H1 (cell line): ENCODE measurements at regions not wholly inside any gene's neighbourhood (a gene's known extent, or its start where the extent isn't known, plus 50 kb on each side); places are given as distances from the start of the nearest gene placed in this dataset.

ENCODE experiments used
- CTCF ChIA-PET: fragments of 300-600 bp; sonication (Branson Sonifier 250); formaldehyde crosslinking; loops from one replicate; lab custom pipeline; 2021; ENCODE audit not compliant: partially characterized antibody; lab: Charles Lee
- POLR2A ChIA-PET: fragments of 300-600 bp; sonication (Branson Sonifier 250); formaldehyde crosslinking; loops from one replicate; lab custom pipeline; 2021; ENCODE audit warnings: inconsistent platforms; ENCODE audit not compliant: partially characterized antibody; lab: Charles Lee
- DNase-seq, 2 experiments: peaks; one replicate each; pipeline versions ENCODE4 v3.0.0 to v3.0.0-alpha.2; 2010 to 2022; ENCODE audit warnings: low spot score in 2 of 2, low read depth in 1 of 2, mixed read lengths in 1 of 2
- FAIRE-seq: peaks from 2 replicates; lab custom pipeline; 2011; peaks lifted over from hg19 to GRCh38; lab: Jason Lieb, UNC
- H2AFZ ChIP-seq: 2 replicates; pipeline ENCODE4 v1.8.1; 2012; ENCODE audit warnings: low read length, inconsistent platforms
- H2AK5ac ChIP-seq: 2 replicates; pipeline ENCODE4 v1.6.1; 2013; ENCODE audit warnings: low read depth, low read length
- H2BK120ac ChIP-seq: replicated peaks from 2 replicates; pipeline ENCODE3; 2013; ENCODE audit warnings: low read depth, low read length, inconsistent platforms
- H2BK12ac ChIP-seq: 2 replicates; pipeline ENCODE4 v1.6.1; 2013; ENCODE audit warnings: low read depth, low read length
- H2BK15ac ChIP-seq: 2 replicates; pipeline ENCODE4 v1.6.1; 2013; ENCODE audit warnings: low read length
- H2BK20ac ChIP-seq: 2 replicates; pipeline ENCODE4 v1.6.1; 2013; ENCODE audit warnings: low read length
- H2BK5ac ChIP-seq: 2 replicates; pipeline ENCODE4 v1.6.1; 2013; ENCODE audit warnings: low read depth, low read length
- H3K14ac ChIP-seq: 2 replicates; pipeline ENCODE4 v1.6.1; 2013; ENCODE audit warnings: inconsistent platforms; ENCODE audit not compliant: insufficient read length
- H3K18ac ChIP-seq: 2 replicates; pipeline ENCODE4 v1.6.1; 2013; ENCODE audit warnings: low read length; ENCODE audit errors: extremely low read depth
- H3K23ac ChIP-seq: 2 replicates; pipeline ENCODE4 v1.6.1; 2013; ENCODE audit warnings: inconsistent platforms; ENCODE audit not compliant: insufficient read length
- H3K23me2 ChIP-seq: 2 replicates; pipeline ENCODE4 v1.6.1; 2013; ENCODE audit warnings: low read depth, low read length
- H3K27ac ChIP-seq: 2 replicates; pipeline ENCODE4 v1.6.1; 2011; ENCODE audit warnings: low read depth, low read length, inconsistent platforms
- H3K27me3 ChIP-seq, 4 experiments: replicated peaks in 1 of 4; 1 replicate in 1 of 4; 2 replicates in 3 of 4; pipeline versions ENCODE4 v1.6.1 to v1.8.1; 2011 to 2013; ENCODE audit warnings: low read length in 3 of 4, mild to moderate bottlenecking in 3 of 4, inconsistent platforms in 2 of 4, mixed read lengths in 2 of 4, moderate library complexity in 1 of 4; ENCODE audit not compliant: control insufficient read depth in 3 of 4, insufficient read depth in 3 of 4; ENCODE audit errors: extremely low read depth in 1 of 4
- H3K36me3 ChIP-seq, 4 experiments: 2 replicates each; pipeline versions ENCODE4 v1.6.1 to v1.8.1; 2011 to 2013; ENCODE audit warnings: mild to moderate bottlenecking in 4 of 4, low read length in 3 of 4, moderate library complexity in 2 of 4, control low read depth in 1 of 4, inconsistent platforms in 1 of 4; ENCODE audit not compliant: insufficient read depth in 4 of 4, control insufficient read depth in 2 of 4
- H3K4ac ChIP-seq: replicated peaks from 2 replicates; pipeline ENCODE3; 2013; ENCODE audit warnings: low read length, low read depth, mixed read lengths, inconsistent platforms; ENCODE audit not compliant: insufficient read length
- H3K4me1 ChIP-seq, 4 experiments: replicated peaks in 1 of 4; 1 replicate in 1 of 4; 2 replicates in 3 of 4; pipeline versions ENCODE4 v1.6.1 to v1.8.1; 2011 to 2013; ENCODE audit warnings: low read length in 3 of 4, inconsistent platforms in 2 of 4, mixed read lengths in 1 of 4; ENCODE audit not compliant: insufficient read depth in 4 of 4, control insufficient read depth in 3 of 4
- H3K4me2 ChIP-seq, 2 experiments: 2 replicates each; pipeline versions ENCODE4 v1.6.1 to v1.8.1; 2011 to 2013; ENCODE audit warnings: low read depth in 2 of 2, low read length in 2 of 2, control low read depth in 1 of 2, inconsistent platforms in 1 of 2, mild to moderate bottlenecking in 1 of 2; ENCODE audit not compliant: insufficient read depth in 1 of 2
- H3K4me3 ChIP-seq, 4 experiments: fragments of 200-600, 300-600 bp in 1 of 4; sonication (generic), shearing (Covaris generic), sonication (Bioruptor Twin) in 1 of 4; 2 replicates each; pipeline versions ENCODE4 v1.5.1 to v1.8.1; 2011 to 2016; ENCODE audit warnings: low read length in 4 of 4, low read depth in 3 of 4, control low read depth in 2 of 4, inconsistent platforms in 2 of 4, mild to moderate bottlenecking in 2 of 4, mixed read lengths in 1 of 4, moderate library complexity in 1 of 4; ENCODE audit not compliant: insufficient read depth in 2 of 4; ENCODE audit errors: extremely low read depth in 1 of 4
- H3K56ac ChIP-seq: replicated peaks from 2 replicates; pipeline ENCODE3; 2013; ENCODE audit warnings: low read depth, mild to moderate bottlenecking, mixed read lengths, low read length, inconsistent platforms; ENCODE audit not compliant: insufficient read length
- H3K79me1 ChIP-seq: 2 replicates; pipeline ENCODE4 v1.6.1; 2013; ENCODE audit warnings: low read depth, low read length, control low read depth
- H3K79me2 ChIP-seq, 2 experiments: 2 replicates each; pipeline versions ENCODE4 v1.6.1 to v1.8.1; 2012 to 2013; ENCODE audit warnings: low read length in 2 of 2, mild to moderate bottlenecking in 2 of 2, inconsistent platforms in 1 of 2; ENCODE audit not compliant: insufficient read depth in 2 of 2, control insufficient read depth in 1 of 2
- H3K9ac ChIP-seq, 4 experiments: replicated peaks in 1 of 4; 1 replicate in 1 of 4; 2 replicates in 3 of 4; pipeline versions ENCODE4 v1.6.1 to v1.8.1; 2011 to 2013; ENCODE audit warnings: low read depth in 3 of 4, low read length in 3 of 4, control low read depth in 2 of 4, mild to moderate bottlenecking in 2 of 4, moderate library complexity in 2 of 4, inconsistent platforms in 1 of 4; ENCODE audit errors: extremely low read depth in 1 of 4
- H3K9me3 ChIP-seq, 2 experiments: 2 replicates each; pipeline versions ENCODE4 v1.6.1 to v1.8.1; 2012 to 2013; ENCODE audit warnings: mild to moderate bottlenecking in 2 of 2, moderate library complexity in 2 of 2, control low read depth in 1 of 2, inconsistent platforms in 1 of 2, low read depth in 1 of 2, low read length in 1 of 2, mixed read lengths in 1 of 2; ENCODE audit not compliant: insufficient read depth in 2 of 2
- H4K20me1 ChIP-seq, 2 experiments: replicated peaks in 1 of 2; 2 replicates each; pipeline versions ENCODE3 to v1.8.1; 2011 to 2013; ENCODE audit warnings: inconsistent platforms in 2 of 2, low read length in 2 of 2, mild to moderate bottlenecking in 1 of 2; ENCODE audit not compliant: insufficient read depth in 2 of 2, control insufficient read depth in 1 of 2
- H4K5ac ChIP-seq: 2 replicates; pipeline ENCODE4 v1.6.1; 2013; ENCODE audit warnings: low read length, low read depth, mixed read lengths, inconsistent platforms; ENCODE audit not compliant: insufficient read length
- H4K8ac ChIP-seq: 2 replicates; pipeline ENCODE4 v1.8.0; 2013; ENCODE audit warnings: mild to moderate bottlenecking, moderate library complexity, low read length, inconsistent platforms; ENCODE audit not compliant: insufficient read depth; ENCODE audit errors: extremely low read depth
- H4K91ac ChIP-seq: replicated peaks from 2 replicates; pipeline ENCODE3; 2013; ENCODE audit warnings: low read length, mixed read lengths, inconsistent platforms; ENCODE audit not compliant: insufficient read length
- BRCA1 ChIP-seq: IDR thresholded peaks from 2 replicates; pipeline ENCODE4 v1.6.1; 2012; ENCODE audit warnings: low read depth, low read length, improper control_type of control experiment
- CBX5 ChIP-seq: fragments of 300-800, 300-1000 bp; sonication (generic); IDR thresholded peaks from 2 replicates; pipeline ENCODE4 v1.7.1; 2016; ENCODE audit warnings: antibody characterized with exemption, low read length, low read depth
- CHD2 ChIP-seq: IDR thresholded peaks from 2 replicates; pipeline ENCODE4 v1.6.1; 2012; ENCODE audit warnings: low read length, improper control_type of control experiment
- CTBP2 ChIP-seq: IDR thresholded peaks from 2 replicates; pipeline ENCODE4 v1.7.0; 2011; ENCODE audit warnings: borderline replicate concordance, mild to moderate bottlenecking, moderate library complexity, mixed read lengths, low read length; ENCODE audit not compliant: insufficient read depth, insufficient read length
- EZH2 ChIP-seq: fragments of 200-600 bp; sonication (generic); IDR thresholded peaks from 2 replicates; pipeline ENCODE4 v1.7.1; 2012; ENCODE audit warnings: low read depth, mild to moderate bottlenecking, moderate library complexity, low read length, inconsistent platforms; ENCODE audit not compliant: severe bottlenecking
- FOSL1 ChIP-seq: IDR thresholded peaks from 2 replicates; pipeline ENCODE4 v1.6.1; 2011; ENCODE audit warnings: mild to moderate bottlenecking, low read depth, low read length, moderate library complexity; ENCODE audit not compliant: insufficient read depth
- HDAC6 ChIP-seq: IDR thresholded peaks from one replicate; pipeline ENCODE4 v1.7.1; 2012; ENCODE audit warnings: low read depth, mild to moderate bottlenecking, inconsistent platforms, low read length, moderate library complexity
- JUN ChIP-seq: IDR thresholded peaks from 2 replicates; pipeline ENCODE4 v1.6.1; 2011; ENCODE audit warnings: low read depth, mild to moderate bottlenecking, improper control_type of control experiment, low read length
- JUND ChIP-seq: IDR thresholded peaks from 2 replicates; pipeline ENCODE4 v1.6.1; 2011; ENCODE audit warnings: mild to moderate bottlenecking, improper control_type of control experiment, low read length
- POLR2AphosphoS5 ChIP-seq: IDR thresholded peaks from 2 replicates; pipeline ENCODE4 v1.6.1; 2011; ENCODE audit warnings: low read depth, low read length
- POU5F1 ChIP-seq: IDR thresholded peaks from 2 replicates; pipeline ENCODE4 v1.6.1; 2011; ENCODE audit warnings: low read depth, mild to moderate bottlenecking, low read length, moderate library complexity
- RXRA ChIP-seq: IDR thresholded peaks from 2 replicates; pipeline ENCODE4 v1.6.1; 2011; ENCODE audit warnings: low read depth, mild to moderate bottlenecking, low read length, moderate library complexity; ENCODE audit not compliant: insufficient read depth
- SIN3A ChIP-seq, 2 experiments: IDR thresholded peaks in 1 of 2; conservative IDR thresholded peaks in 1 of 2; 2 replicates each; pipeline ENCODE4 v1.6.1; 2011 to 2012; ENCODE audit warnings: low read length in 2 of 2, improper control_type of control experiment in 1 of 2, low read depth in 1 of 2, mild to moderate bottlenecking in 1 of 2
- SP2 ChIP-seq: IDR thresholded peaks from 2 replicates; pipeline ENCODE4 v1.6.1; 2012; ENCODE audit warnings: mild to moderate bottlenecking, low read length, inconsistent platforms
- SUZ12 ChIP-seq: fragments of 200-600 bp; sonication (generic); IDR thresholded peaks from 2 replicates; pipeline ENCODE4 v1.6.1; 2012; ENCODE audit warnings: mild to moderate bottlenecking, inconsistent platforms, low read length, moderate library complexity, mixed read lengths
- WGBS, 2 experiments: shearing (Covaris generic) in 1 of 2; methylation state at CpG; one replicate each; pipeline versions ENCODE4 v1.1.6 to v1.1.7; 2013 to 2015; ENCODE audit warnings: low lambda C conversion rate in 2 of 2, mixed read lengths in 2 of 2, inconsistent platforms in 1 of 2, low coverage in 1 of 2, missing lambda C conversion rate in 1 of 2; ENCODE audit not compliant: insufficient replicate concordance in 2 of 2, insufficient coverage in 1 of 2, insufficient read length in 1 of 2; ENCODE audit errors: extremely low coverage in 1 of 2, missing lambda C conversion rate in 1 of 2; 5-methylcytosine and 5-hydroxymethylcytosine counted together

- Histone ChIP-seq H3K4me1 (peaks cover 2 to 7% (median 5%) of the 10 kb centered on the region in 4 experiments; a peak in 5 of 7 replicates), H3K36me3 (no peaks in the 10 kb centered on the region), H3K4me2 (no peak overlapping the region), H4K20me1 (no peaks in the 10 kb centered on the region), H3K27ac (no peak overlapping the region), H2BK5ac (no peak overlapping the region), H3K14ac (no peak overlapping the region), H3K27me3 (no peaks in the 10 kb centered on the region), H3K4me3 (no peak overlapping the region), H3K23ac (no peak overlapping the region), H2BK15ac (no peak overlapping the region), H3K79me2 (no peaks in the 10 kb centered on the region), H2BK120ac (no peak overlapping the region), H4K5ac (no peak overlapping the region), H3K18ac (no peak overlapping the region), H3K9ac (no peak overlapping the region), H2AK5ac (no peak overlapping the region), H3K4ac (no peak overlapping the region), H3K9me3 (no peaks in the 10 kb centered on the region), H4K8ac (no peak overlapping the region), H3K79me1 (no peaks in the 10 kb centered on the region), H2BK20ac (peak overlapping the region; percentile 15; the same call in 1 of the 2 replicates), H3K56ac (no peak overlapping the region), H2AFZ (peak overlapping the region; percentile 17; the same call in 1 of the 2 replicates), H2BK12ac (no peak overlapping the region), H4K91ac (no peak overlapping the region), H3K23me2 (no peaks in the 10 kb centered on the region)
- ChIA-PET POLR2A (no interaction called here), CTCF (interaction anchor here (1.5 to 3.9 kb wide), 2 partner anchors 12 to 371 kb away, joined by 6 to 30 read pairs; no protein-coding TSS in a partner anchor)
- WGBS, 2 experiments, result 77% methylated on average over 4 of the region's 4 CpGs; no CpG with 5 or more reads in 1 of the 2 experiments
- FAIRE-seq (no peak), DNase-seq (no peak)
- TF ChIP-seq JUN (no peak), JUND (no peak), POLR2AphosphoS5 (no peak), SIN3A (conservative IDR thresholded peaks at IDR 0.05 in 1 of 2, IDR thresholded peaks at IDR 0.05 in 1 of 2; ENCODE audit: low read depth in 1 of 2, low read length in 2 of 2) (no peak), CTBP2 (no peak), FOSL1 (no peak), CHD2 (no peak), BRCA1 (no peak), POU5F1 (no peak), SUZ12 (no peak), SP2 (no peak), CBX5 (no peak), EZH2 (no peak), RXRA (no peak), HDAC6 (no peak)
Observed at GRCh38 chr3:78273326-78273725, 1233.4 kb downstream of the ROBO2 start.
